H1 (cell line): ENCODE measurements at regions not wholly inside any gene's neighbourhood (a gene's known extent, or its start where the extent isn't known, plus 50 kb on each side); places are given as distances from the start of the nearest gene placed in this dataset.

Experiments used
- CTCF ChIA-PET: fragments of 300-600 bp; sonication (Branson Sonifier 250); formaldehyde crosslinking; loops from one replicate; lab custom pipeline; 2021; ENCODE audit not compliant: partially characterized antibody; lab: Charles Lee
- POLR2A ChIA-PET: fragments of 300-600 bp; sonication (Branson Sonifier 250); formaldehyde crosslinking; loops from one replicate; lab custom pipeline; 2021; ENCODE audit warnings: inconsistent platforms; ENCODE audit not compliant: partially characterized antibody; lab: Charles Lee
- DNase-seq, 2 experiments: peaks; one replicate each; pipeline versions ENCODE4 v3.0.0 to v3.0.0-alpha.2; 2010 to 2022; ENCODE audit warnings: low spot score in 2 of 2, low read depth in 1 of 2, mixed read lengths in 1 of 2
- FAIRE-seq: peaks from 2 replicates; lab custom pipeline; 2011; peaks lifted over from hg19 to GRCh38; lab: Jason Lieb, UNC
- H2AFZ ChIP-seq: 2 replicates; pipeline ENCODE4 v1.8.1; 2012; ENCODE audit warnings: low read length, inconsistent platforms
- H2AK5ac ChIP-seq: 2 replicates; pipeline ENCODE4 v1.6.1; 2013; ENCODE audit warnings: low read depth, low read length
- H2BK120ac ChIP-seq: replicated peaks from 2 replicates; pipeline ENCODE3; 2013; ENCODE audit warnings: low read depth, low read length, inconsistent platforms
- H2BK12ac ChIP-seq: 2 replicates; pipeline ENCODE4 v1.6.1; 2013; ENCODE audit warnings: low read depth, low read length
- H2BK15ac ChIP-seq: 2 replicates; pipeline ENCODE4 v1.6.1; 2013; ENCODE audit warnings: low read length
- H2BK20ac ChIP-seq: 2 replicates; pipeline ENCODE4 v1.6.1; 2013; ENCODE audit warnings: low read length
- H2BK5ac ChIP-seq: 2 replicates; pipeline ENCODE4 v1.6.1; 2013; ENCODE audit warnings: low read depth, low read length
- H3K14ac ChIP-seq: 2 replicates; pipeline ENCODE4 v1.6.1; 2013; ENCODE audit warnings: inconsistent platforms; ENCODE audit not compliant: insufficient read length
- H3K18ac ChIP-seq: 2 replicates; pipeline ENCODE4 v1.6.1; 2013; ENCODE audit warnings: low read length; ENCODE audit errors: extremely low read depth
- H3K23ac ChIP-seq: 2 replicates; pipeline ENCODE4 v1.6.1; 2013; ENCODE audit warnings: inconsistent platforms; ENCODE audit not compliant: insufficient read length
- H3K23me2 ChIP-seq: 2 replicates; pipeline ENCODE4 v1.6.1; 2013; ENCODE audit warnings: low read depth, low read length
- H3K27ac ChIP-seq: 2 replicates; pipeline ENCODE4 v1.6.1; 2011; ENCODE audit warnings: low read depth, low read length, inconsistent platforms
- H3K27me3 ChIP-seq, 4 experiments: replicated peaks in 1 of 4; 1 replicate in 1 of 4; 2 replicates in 3 of 4; pipeline versions ENCODE4 v1.6.1 to v1.8.1; 2011 to 2013; ENCODE audit warnings: low read length in 3 of 4, mild to moderate bottlenecking in 3 of 4, inconsistent platforms in 2 of 4, mixed read lengths in 2 of 4, moderate library complexity in 1 of 4; ENCODE audit not compliant: control insufficient read depth in 3 of 4, insufficient read depth in 3 of 4; ENCODE audit errors: extremely low read depth in 1 of 4
- H3K36me3 ChIP-seq, 4 experiments: 2 replicates each; pipeline versions ENCODE4 v1.6.1 to v1.8.1; 2011 to 2013; ENCODE audit warnings: mild to moderate bottlenecking in 4 of 4, low read length in 3 of 4, moderate library complexity in 2 of 4, control low read depth in 1 of 4, inconsistent platforms in 1 of 4; ENCODE audit not compliant: insufficient read depth in 4 of 4, control insufficient read depth in 2 of 4
- H3K4ac ChIP-seq: replicated peaks from 2 replicates; pipeline ENCODE3; 2013; ENCODE audit warnings: low read length, low read depth, mixed read lengths, inconsistent platforms; ENCODE audit not compliant: insufficient read length
- H3K4me1 ChIP-seq, 4 experiments: replicated peaks in 1 of 4; 1 replicate in 1 of 4; 2 replicates in 3 of 4; pipeline versions ENCODE4 v1.6.1 to v1.8.1; 2011 to 2013; ENCODE audit warnings: low read length in 3 of 4, inconsistent platforms in 2 of 4, mixed read lengths in 1 of 4; ENCODE audit not compliant: insufficient read depth in 4 of 4, control insufficient read depth in 3 of 4
- H3K4me2 ChIP-seq, 2 experiments: 2 replicates each; pipeline versions ENCODE4 v1.6.1 to v1.8.1; 2011 to 2013; ENCODE audit warnings: low read depth in 2 of 2, low read length in 2 of 2, control low read depth in 1 of 2, inconsistent platforms in 1 of 2, mild to moderate bottlenecking in 1 of 2; ENCODE audit not compliant: insufficient read depth in 1 of 2
- H3K4me3 ChIP-seq, 4 experiments: fragments of 200-600, 300-600 bp in 1 of 4; sonication (generic), shearing (Covaris generic), sonication (Bioruptor Twin) in 1 of 4; 2 replicates each; pipeline versions ENCODE4 v1.5.1 to v1.8.1; 2011 to 2016; ENCODE audit warnings: low read length in 4 of 4, low read depth in 3 of 4, control low read depth in 2 of 4, inconsistent platforms in 2 of 4, mild to moderate bottlenecking in 2 of 4, mixed read lengths in 1 of 4, moderate library complexity in 1 of 4; ENCODE audit not compliant: insufficient read depth in 2 of 4; ENCODE audit errors: extremely low read depth in 1 of 4
- H3K56ac ChIP-seq: replicated peaks from 2 replicates; pipeline ENCODE3; 2013; ENCODE audit warnings: low read depth, mild to moderate bottlenecking, mixed read lengths, low read length, inconsistent platforms; ENCODE audit not compliant: insufficient read length
- H3K79me1 ChIP-seq: 2 replicates; pipeline ENCODE4 v1.6.1; 2013; ENCODE audit warnings: low read depth, low read length, control low read depth
- H3K79me2 ChIP-seq, 2 experiments: 2 replicates each; pipeline versions ENCODE4 v1.6.1 to v1.8.1; 2012 to 2013; ENCODE audit warnings: low read length in 2 of 2, mild to moderate bottlenecking in 2 of 2, inconsistent platforms in 1 of 2; ENCODE audit not compliant: insufficient read depth in 2 of 2, control insufficient read depth in 1 of 2
- H3K9ac ChIP-seq, 4 experiments: replicated peaks in 1 of 4; 1 replicate in 1 of 4; 2 replicates in 3 of 4; pipeline versions ENCODE4 v1.6.1 to v1.8.1; 2011 to 2013; ENCODE audit warnings: low read depth in 3 of 4, low read length in 3 of 4, control low read depth in 2 of 4, mild to moderate bottlenecking in 2 of 4, moderate library complexity in 2 of 4, inconsistent platforms in 1 of 4; ENCODE audit errors: extremely low read depth in 1 of 4
- H3K9me3 ChIP-seq, 2 experiments: 2 replicates each; pipeline versions ENCODE4 v1.6.1 to v1.8.1; 2012 to 2013; ENCODE audit warnings: mild to moderate bottlenecking in 2 of 2, moderate library complexity in 2 of 2, control low read depth in 1 of 2, inconsistent platforms in 1 of 2, low read depth in 1 of 2, low read length in 1 of 2, mixed read lengths in 1 of 2; ENCODE audit not compliant: insufficient read depth in 2 of 2
- H4K20me1 ChIP-seq, 2 experiments: replicated peaks in 1 of 2; 2 replicates each; pipeline versions ENCODE3 to v1.8.1; 2011 to 2013; ENCODE audit warnings: inconsistent platforms in 2 of 2, low read length in 2 of 2, mild to moderate bottlenecking in 1 of 2; ENCODE audit not compliant: insufficient read depth in 2 of 2, control insufficient read depth in 1 of 2
- H4K5ac ChIP-seq: 2 replicates; pipeline ENCODE4 v1.6.1; 2013; ENCODE audit warnings: low read length, low read depth, mixed read lengths, inconsistent platforms; ENCODE audit not compliant: insufficient read length
- H4K8ac ChIP-seq: 2 replicates; pipeline ENCODE4 v1.8.0; 2013; ENCODE audit warnings: mild to moderate bottlenecking, moderate library complexity, low read length, inconsistent platforms; ENCODE audit not compliant: insufficient read depth; ENCODE audit errors: extremely low read depth
- H4K91ac ChIP-seq: replicated peaks from 2 replicates; pipeline ENCODE3; 2013; ENCODE audit warnings: low read length, mixed read lengths, inconsistent platforms; ENCODE audit not compliant: insufficient read length
- BCL11A ChIP-seq, 2 experiments: IDR thresholded peaks; one replicate each; pipeline ENCODE4 v1.6.1; 2011; ENCODE audit warnings: low read depth in 2 of 2, low read length in 2 of 2, mild to moderate bottlenecking in 2 of 2
- CTBP2 ChIP-seq: IDR thresholded peaks from 2 replicates; pipeline ENCODE4 v1.7.0; 2011; ENCODE audit warnings: borderline replicate concordance, mild to moderate bottlenecking, moderate library complexity, mixed read lengths, low read length; ENCODE audit not compliant: insufficient read depth, insufficient read length
- EGR1 ChIP-seq: IDR thresholded peaks from 2 replicates; pipeline ENCODE4 v1.6.1; 2011; ENCODE audit warnings: low read depth, low read length, borderline replicate concordance
- JUND ChIP-seq: IDR thresholded peaks from 2 replicates; pipeline ENCODE4 v1.6.1; 2011; ENCODE audit warnings: mild to moderate bottlenecking, improper control_type of control experiment, low read length
- KDM4A ChIP-seq: IDR thresholded peaks from one replicate; pipeline ENCODE4 v1.7.1; 2012; ENCODE audit warnings: low read depth, mild to moderate bottlenecking, moderate library complexity, low read length, inconsistent platforms; ENCODE audit not compliant: severe bottlenecking
- NANOG ChIP-seq: IDR thresholded peaks from 2 replicates; pipeline ENCODE4 v1.6.1; 2011; ENCODE audit warnings: low read length, low read depth, mild to moderate bottlenecking, inconsistent platforms; ENCODE audit not compliant: insufficient read depth, poor library complexity, severe bottlenecking
- POLR2A ChIP-seq, 2 experiments: IDR thresholded peaks; 1 replicate in 1 of 2; 2 replicates in 1 of 2; pipeline ENCODE4 v1.6.1; 2011; ENCODE audit warnings: low read depth in 2 of 2, low read length in 2 of 2, mild to moderate bottlenecking in 2 of 2; ENCODE audit errors: control extremely low read depth in 1 of 2
- RFX5 ChIP-seq: IDR thresholded peaks from 2 replicates; pipeline ENCODE4 v1.6.1; 2011; ENCODE audit warnings: low read depth, low read length, improper control_type of control experiment, borderline replicate concordance
- SIRT6 ChIP-seq: IDR thresholded peaks from one replicate; pipeline ENCODE4 v1.7.1; 2012; ENCODE audit warnings: low read length, inconsistent platforms
- SP2 ChIP-seq: IDR thresholded peaks from 2 replicates; pipeline ENCODE4 v1.6.1; 2012; ENCODE audit warnings: mild to moderate bottlenecking, low read length, inconsistent platforms
- SUZ12 ChIP-seq: fragments of 200-600 bp; sonication (generic); IDR thresholded peaks from 2 replicates; pipeline ENCODE4 v1.6.1; 2012; ENCODE audit warnings: mild to moderate bottlenecking, inconsistent platforms, low read length, moderate library complexity, mixed read lengths
- TEAD4 ChIP-seq: IDR thresholded peaks from 2 replicates; pipeline ENCODE4 v1.6.1; 2012; ENCODE audit warnings: low read depth, low read length, inconsistent platforms, mixed read lengths
- WGBS, 2 experiments: shearing (Covaris generic) in 1 of 2; methylation state at CpG; one replicate each; pipeline versions ENCODE4 v1.1.6 to v1.1.7; 2013 to 2015; ENCODE audit warnings: low lambda C conversion rate in 2 of 2, mixed read lengths in 2 of 2, inconsistent platforms in 1 of 2, low coverage in 1 of 2, missing lambda C conversion rate in 1 of 2; ENCODE audit not compliant: insufficient replicate concordance in 2 of 2, insufficient coverage in 1 of 2, insufficient read length in 1 of 2; ENCODE audit errors: extremely low coverage in 1 of 2, missing lambda C conversion rate in 1 of 2; 5-methylcytosine and 5-hydroxymethylcytosine counted together
- TF ChIP-seq, protein P1 (sequence below): IDR thresholded peaks from 2 replicates; pipeline ENCODE4 v1.6.1; 2012; ENCODE audit warnings: inconsistent platforms
- TF ChIP-seq, protein P2 (sequence below): IDR thresholded peaks from 2 replicates; pipeline ENCODE4 v1.6.1; 2011; ENCODE audit warnings: low read length, improper control_type of control experiment

DNA sequence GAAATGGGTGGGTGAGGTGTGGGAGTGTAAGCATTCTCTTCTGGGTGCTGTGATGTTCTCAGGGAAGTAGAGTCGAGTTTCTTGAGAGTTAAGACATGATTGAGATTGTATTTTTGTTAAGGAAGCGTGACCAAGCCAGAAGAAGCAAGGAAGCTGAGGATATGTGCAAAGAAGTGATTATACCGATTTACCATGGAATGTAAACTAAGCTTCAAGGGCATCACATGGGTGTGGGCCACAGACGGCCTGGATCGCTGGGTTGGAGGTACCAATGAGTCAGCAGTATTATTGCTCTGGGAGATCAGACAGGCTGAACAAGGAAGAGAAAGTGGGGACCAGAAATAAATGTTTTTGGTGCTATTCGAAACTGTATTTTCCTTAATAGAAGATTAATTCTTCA, 184.1 kb upstream of the GMDS start:
- Histone ChIP-seq H3K27ac (no peak overlapping the region), H2AK5ac (no peak overlapping the region), H2AFZ (no peak overlapping the region), H2BK5ac (no peak overlapping the region), H4K20me1 (no peaks in the 10 kb centered on the region), H3K27me3 (no peaks in the 10 kb centered on the region), H2BK120ac (no peak overlapping the region), H3K56ac (no peak overlapping the region), H3K4me3 (no peak overlapping the region), H4K8ac (no peak overlapping the region), H3K23ac (no peak overlapping the region), H3K18ac (no peak overlapping the region), H3K14ac (no peak overlapping the region), H2BK12ac (no peak overlapping the region), H4K5ac (no peak overlapping the region), H3K79me1 (no peaks in the 10 kb centered on the region), H3K4me2 (no peak overlapping the region), H3K9ac (no peak overlapping the region), H3K36me3 (no peaks in the 10 kb centered on the region; a peak in 1 of 8 replicates), H3K4me1 (peaks cover 0 to 2% (median 0%) of the 10 kb centered on the region in 4 experiments; a peak in 1 of 7 replicates), H3K4ac (no peak overlapping the region), H3K9me3 (no peaks in the 10 kb centered on the region), H3K23me2 (peaks cover 4% of the 10 kb centered on the region; the same call in 1 of the 2 replicates), H2BK20ac (no peak overlapping the region), H3K79me2 (no peaks in the 10 kb centered on the region), H2BK15ac (no peak overlapping the region), H4K91ac (no peak overlapping the region)
- WGBS, 2 experiments = 88% methylated on average over 6 of the region's 6 CpGs; no CpG with 5 or more reads in 1 of the 2 experiments
- FAIRE-seq (no peak), DNase-seq (no peak)
- CTCF ChIA-PET = interaction anchor here (0.9 kb wide), 1 partner anchor 8 kb away, joined by 3 read pairs; no protein-coding TSS in a partner anchor
- POLR2A ChIA-PET = no interaction called here
- TF ChIP-seq KDM4A (no peak), NANOG (no peak), CTBP2 (no peak), BCL11A (IDR thresholded peaks at IDR 0.05; ENCODE audit: low read depth in 2 of 2, low read length in 2 of 2) (no peak), SUZ12 (no peak), TEAD4 (no peak), SIRT6 (no peak), JUND (no peak), POLR2A (IDR thresholded peaks at IDR 0.05; ENCODE audit: control extremely low read depth in 1 of 2, low read depth in 2 of 2, low read length in 2 of 2) (no peak), EGR1 (no peak), SP2 (no peak), RFX5 (no peak)
- TF ChIP-seq, protein P1, sequence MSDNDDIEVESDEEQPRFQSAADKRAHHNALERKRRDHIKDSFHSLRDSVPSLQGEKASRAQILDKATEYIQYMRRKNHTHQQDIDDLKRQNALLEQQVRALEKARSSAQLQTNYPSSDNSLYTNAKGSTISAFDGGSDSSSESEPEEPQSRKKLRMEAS = no peak
- TF ChIP-seq, protein P2, sequence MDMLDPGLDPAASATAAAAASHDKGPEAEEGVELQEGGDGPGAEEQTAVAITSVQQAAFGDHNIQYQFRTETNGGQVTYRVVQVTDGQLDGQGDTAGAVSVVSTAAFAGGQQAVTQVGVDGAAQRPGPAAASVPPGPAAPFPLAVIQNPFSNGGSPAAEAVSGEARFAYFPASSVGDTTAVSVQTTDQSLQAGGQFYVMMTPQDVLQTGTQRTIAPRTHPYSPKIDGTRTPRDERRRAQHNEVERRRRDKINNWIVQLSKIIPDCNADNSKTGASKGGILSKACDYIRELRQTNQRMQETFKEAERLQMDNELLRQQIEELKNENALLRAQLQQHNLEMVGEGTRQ = no peak
